MV-4-11 (cell line): ENCODE measurements at regions not wholly inside any gene's neighbourhood (a gene's known extent, or its start where the extent isn't known, plus 50 kb on each side); places are given as distances from the start of the nearest gene placed in this dataset.

ENCODE experiments used
- DNase-seq: peaks from one replicate; lab custom pipeline; 2025; lab: John Stamatoyannopoulos, UW

DNA sequence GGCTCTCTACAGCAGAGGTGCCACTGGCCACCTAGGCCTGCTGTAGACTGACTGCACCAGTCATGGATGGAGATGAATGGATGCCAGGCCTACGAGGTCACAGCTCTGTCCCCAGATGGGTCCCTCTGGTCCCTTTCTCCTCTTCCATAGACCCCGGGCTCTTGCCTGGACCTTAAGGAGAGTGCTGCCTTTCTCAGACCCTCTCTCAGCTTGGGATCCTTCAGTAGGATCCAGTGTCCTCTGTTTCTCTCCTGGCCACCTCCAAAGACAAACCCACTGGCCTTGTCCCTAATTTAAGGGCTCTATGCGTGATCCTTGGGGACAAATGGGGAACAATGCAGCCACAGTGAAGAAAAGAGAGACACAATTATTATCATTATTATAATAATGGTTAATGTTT lies 189.3 kb upstream of the C16orf82 start:
- DNase-seq: no peak

DNA sequence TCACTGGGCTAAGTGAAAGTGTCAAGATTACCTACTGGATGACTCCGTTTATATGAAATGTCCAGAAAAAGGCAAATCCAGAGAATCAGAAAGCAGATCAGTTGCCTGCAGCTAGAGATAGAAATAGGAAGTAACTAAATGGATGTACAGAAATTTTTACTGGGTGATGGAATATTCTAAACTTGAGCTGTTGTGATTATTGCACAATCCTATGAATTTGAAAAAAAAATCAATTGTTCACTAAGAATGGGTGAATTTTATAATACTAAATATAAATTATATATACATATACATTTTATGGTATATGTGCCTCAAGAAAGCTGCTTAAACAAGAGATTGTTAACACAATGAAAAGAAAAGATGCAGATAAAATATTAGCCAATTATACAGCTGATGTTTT lies 181.1 kb upstream of the C16orf82 start:
- DNase-seq: no peak

DNA sequence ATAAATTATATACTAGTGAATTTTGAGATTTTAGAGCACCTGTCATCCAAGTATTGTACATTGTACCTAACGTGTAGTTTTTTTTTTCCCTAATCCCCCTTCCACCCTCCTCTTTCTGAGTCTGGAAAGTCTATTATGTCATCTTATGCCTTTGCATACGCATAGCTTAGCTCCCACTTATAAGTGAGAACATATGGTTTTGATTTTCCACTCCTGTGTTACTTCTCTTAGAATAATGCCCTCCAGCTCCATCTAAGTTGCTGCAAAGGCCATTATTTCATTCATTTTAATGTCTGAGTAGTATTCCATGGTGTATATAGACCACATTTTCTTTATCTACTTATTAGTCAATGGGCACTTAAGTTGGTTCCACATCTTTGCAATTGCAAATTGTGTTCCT lies 177.0 kb upstream of the C16orf82 start:
- DNase-seq: no peak

DNA sequence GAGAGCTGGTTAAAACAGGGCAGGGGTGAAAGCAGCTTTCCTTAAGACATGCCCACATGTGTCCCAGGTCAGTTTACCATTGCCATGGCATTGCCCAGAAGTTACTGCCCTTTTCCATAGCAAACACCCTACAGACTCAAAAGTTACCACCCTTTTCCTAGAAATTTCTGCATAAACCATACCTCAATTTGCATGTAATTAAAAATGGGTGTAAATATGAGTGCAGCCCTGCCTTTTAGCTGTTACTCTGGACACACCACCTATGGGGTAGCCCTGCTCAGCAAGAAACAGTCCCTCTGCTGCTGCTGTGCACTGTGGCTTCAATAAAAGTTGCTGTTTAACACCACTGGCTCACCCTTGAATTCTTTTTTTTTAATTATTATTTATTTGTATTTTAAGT lies 168.5 kb upstream of the C16orf82 start:
- DNase-seq: no peak

DNA sequence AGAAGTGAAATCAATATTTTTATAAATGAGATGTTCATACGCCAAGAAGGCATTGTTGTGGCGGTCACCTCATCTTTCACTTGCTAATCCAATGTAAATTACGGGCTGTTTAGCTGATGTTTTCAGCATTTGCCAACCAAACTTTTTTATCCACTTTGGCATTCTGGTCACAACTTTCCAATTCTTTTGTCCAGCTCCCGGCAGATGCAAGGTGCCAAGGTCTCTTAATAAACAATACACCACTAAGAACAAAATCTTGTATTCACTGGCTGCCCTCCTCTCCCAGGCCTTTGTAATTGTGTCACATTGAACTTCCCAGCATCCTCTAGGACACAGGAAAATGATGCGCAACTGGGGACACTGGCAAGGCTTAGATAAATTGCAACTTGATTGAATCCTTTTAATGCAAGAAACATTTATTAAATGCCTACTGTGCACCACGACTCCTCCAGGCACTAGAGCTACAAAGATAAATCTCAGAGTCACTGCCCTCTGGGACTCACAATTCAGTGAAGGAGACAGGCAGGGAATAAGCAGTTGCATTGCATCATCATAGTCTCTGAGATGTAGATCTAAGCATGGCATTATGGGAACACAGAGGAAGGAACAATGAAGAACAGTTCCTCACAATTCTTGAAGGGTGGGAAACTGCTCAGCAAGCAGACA lies 165.4 kb upstream of the C16orf82 start:
- DNase-seq: no peak

DNA sequence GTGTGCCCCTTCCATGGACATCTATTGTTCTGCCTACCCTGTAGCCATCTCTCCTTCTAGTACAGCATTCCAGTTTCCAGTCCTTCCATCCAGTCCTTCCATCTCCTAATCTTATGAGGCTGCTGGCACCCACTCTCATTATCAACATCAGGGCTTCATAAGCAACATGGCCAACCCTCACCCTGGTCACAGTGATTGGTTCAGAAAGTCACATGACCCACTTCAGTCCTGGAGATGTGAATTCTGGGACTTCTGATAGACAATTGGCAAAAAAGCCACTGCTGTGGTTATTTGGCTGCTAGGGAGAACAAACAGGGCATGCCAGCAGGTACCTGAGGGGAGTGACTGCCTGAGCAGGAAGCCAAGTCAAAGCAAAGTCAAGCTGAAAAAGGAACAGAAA lies 164.7 kb upstream of the C16orf82 start:
- no peak for DNase-seq

DNA sequence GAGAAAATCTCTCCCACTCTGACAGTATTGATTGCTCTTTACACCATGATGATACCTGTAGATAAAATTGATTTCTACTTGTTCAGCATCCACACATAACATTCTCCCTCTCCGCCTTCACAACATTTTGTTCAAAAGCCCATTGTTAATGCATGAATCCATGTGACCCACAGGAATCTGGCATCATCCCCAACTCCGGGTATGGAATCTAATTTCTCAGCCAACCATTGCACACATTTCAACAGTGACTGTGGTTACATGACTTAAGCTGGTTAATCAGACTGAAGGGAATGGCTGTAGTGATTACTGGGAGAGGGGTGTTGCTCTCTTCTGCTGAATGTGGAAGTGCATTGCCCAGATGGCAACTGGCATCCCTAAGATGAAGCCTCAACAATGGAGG lies 161.4 kb upstream of the C16orf82 start:
- DNase-seq: no peak

DNA sequence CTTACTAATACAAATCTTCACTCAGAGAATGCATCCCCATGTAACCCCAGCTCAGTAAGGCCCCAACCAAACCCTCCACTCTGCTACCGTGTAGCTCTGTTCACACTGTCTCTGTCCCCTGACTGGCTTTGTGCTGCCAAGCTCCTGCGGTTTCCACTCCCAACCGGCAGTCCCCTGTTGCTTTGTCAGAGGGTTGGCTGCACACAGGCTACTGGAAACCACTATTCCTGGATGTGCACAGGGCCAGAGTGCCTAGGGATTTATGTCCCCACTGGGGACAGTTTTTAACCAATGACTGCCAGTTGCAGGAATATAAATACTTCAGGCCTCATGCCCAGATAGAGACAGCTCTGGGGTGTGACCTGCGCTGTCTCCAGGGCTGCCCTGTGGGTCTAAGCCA lies 157.1 kb upstream of the C16orf82 start:
- no peak for DNase-seq

DNA sequence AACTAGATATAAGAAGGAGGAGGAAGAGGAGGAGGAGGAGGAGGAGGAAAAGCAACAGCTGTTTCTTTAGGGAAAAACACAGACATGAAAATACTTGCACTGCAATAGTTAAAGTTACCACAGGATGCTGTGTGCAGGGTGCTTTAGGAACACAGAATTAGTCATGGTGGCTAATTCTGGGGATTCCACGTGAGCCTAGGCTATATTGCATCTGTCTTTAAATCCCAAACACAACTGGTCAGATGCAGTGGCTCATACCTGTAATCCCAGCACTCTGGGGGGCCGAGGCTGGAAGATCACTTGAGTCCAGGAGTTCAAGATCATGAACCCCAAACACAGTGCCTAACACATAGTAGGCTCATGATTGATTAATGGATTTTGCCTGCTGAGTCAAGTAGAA lies 155.3 kb upstream of the C16orf82 start:
- no peak for DNase-seq

DNA sequence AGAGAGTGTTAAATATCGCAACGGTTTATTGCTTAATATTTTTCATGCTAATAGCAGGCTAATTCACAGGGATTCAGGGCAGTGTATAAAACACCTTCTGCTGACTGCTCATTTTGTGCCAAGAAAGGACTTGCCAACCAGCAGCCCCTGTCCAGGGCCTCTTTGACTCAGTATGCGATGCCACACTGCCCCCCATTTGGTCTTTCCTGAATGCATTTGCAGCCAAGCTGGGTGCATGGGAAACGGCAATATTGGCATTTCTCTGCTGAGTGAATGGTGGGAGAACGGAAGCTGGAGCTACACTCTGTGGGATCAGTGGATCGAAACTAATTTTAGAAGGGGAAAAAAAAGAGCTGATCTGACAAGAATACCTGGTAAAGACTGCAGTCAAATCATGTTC lies 152.9 kb upstream of the C16orf82 start:
- DNase-seq: no peak

DNA sequence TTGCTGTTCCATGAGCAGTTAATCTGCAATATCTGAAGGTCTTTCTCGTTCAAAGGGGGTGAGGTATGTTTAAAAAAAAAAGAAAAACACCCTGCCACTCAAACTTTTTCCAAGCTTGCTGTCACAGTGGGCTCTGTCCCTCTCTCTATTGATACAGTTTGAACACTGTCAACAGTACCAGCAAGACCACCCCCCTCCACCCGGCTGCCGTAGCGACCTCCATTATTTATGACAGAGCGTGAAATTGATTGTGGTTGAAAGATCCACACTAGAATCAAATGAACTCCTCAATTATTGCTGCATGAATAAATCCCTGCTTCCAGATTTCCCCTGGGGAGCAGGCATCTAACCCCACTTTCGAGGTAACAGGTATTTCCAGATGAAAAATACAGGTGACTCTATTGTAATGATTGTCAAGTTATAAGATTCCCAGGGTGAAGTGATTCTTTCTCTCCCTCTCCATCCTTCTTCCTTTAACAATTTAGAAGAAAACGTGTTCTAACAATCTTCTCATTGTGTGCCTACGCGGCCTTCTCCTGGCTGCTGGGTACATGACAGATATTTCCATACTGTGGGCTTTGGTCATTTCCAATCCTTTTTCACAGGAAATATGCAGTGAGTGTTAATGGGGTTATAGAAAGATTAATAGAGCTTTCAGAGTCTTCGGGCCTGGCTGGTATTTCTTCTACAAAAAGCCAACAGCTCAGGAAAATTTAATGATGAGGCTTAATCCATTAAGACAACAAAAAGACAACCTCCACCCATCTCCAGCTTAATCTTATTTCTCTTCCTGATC lies 135.7 kb upstream of the C16orf82 start:
- no peak for DNase-seq

DNA sequence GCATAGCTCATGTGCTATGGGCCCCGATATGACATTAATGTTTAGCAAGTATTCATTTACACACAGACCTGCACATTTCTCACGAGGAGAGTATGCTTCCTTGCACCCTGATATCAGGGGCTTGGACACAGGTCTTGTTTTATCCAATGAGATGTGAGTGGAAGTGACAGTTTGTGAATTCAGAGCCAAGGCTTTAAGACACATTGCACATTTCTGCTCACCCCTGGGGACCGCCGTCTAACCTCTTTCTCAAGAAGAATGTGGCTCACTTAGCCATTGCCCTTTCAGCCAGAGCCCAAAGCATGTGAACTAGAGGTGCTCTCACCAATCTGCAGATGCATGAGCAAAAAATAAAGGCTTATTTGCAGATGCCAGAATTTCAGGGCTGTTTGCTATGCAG lies 116.1 kb upstream of the C16orf82 start:
- no peak for DNase-seq

DNA sequence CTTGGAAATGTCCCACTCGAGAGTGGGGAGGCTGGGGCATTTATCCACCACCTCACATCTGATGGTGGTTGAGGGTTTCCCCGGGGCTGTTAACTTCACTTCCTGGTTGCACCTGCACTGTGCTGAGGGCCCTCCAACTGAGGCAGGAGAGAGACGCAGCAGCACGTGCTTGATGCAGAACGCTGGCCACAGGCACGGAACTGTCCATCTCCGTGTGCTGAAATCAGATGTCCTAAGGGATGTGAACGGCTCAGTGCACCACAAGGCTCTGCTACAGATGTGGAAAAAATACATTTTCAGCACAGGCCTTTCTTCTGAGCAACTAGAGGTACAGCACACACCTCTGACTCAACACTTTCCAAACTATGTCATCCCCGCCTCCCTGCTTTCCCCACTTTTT lies 114.8 kb upstream of the C16orf82 start:
- no peak for DNase-seq

DNA sequence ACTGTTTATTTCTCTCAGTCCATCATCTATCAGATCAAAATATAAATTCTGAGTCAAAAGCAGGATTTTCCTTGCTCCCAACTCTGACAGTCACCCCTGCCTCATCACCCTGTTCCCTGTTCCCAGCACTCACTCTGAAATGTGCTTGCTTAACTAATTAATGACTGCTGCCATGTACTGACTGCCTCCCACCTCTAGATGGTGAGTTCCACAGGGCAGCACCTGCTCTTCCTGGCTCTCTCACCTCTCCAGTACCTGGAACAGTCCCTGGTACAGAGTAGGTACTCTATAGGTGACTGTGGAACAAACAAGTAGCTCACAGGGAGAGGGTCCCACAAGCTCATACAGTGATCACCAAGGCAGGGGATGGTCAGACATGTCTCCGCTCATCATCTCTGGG lies 114.3 kb upstream of the C16orf82 start:
- no peak for DNase-seq

DNA sequence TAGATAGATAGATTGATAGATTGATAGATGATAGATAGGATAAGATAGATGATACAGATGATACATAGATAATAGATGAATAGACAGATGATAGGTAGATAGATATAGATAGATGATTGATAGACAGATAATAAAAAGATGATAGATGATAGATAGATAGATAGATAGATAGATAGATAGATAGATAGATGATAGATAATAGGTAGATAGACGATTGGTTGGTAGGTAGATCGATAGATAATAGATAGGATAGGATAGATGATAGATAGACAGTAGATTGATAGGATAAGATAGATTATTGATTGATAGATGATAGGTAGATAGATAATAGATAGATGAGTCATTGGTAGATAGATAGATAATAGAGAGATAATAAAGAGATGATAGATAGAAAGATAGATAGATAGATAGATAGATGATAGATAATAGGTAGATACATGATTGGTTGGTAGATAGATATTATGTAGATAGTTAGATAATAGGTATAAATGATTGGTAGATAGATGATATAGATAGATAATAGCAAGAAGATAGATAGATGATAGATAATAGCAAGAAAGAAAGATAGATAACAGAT lies 109.4 kb upstream of the C16orf82 start:
- DNase-seq: no peak

DNA sequence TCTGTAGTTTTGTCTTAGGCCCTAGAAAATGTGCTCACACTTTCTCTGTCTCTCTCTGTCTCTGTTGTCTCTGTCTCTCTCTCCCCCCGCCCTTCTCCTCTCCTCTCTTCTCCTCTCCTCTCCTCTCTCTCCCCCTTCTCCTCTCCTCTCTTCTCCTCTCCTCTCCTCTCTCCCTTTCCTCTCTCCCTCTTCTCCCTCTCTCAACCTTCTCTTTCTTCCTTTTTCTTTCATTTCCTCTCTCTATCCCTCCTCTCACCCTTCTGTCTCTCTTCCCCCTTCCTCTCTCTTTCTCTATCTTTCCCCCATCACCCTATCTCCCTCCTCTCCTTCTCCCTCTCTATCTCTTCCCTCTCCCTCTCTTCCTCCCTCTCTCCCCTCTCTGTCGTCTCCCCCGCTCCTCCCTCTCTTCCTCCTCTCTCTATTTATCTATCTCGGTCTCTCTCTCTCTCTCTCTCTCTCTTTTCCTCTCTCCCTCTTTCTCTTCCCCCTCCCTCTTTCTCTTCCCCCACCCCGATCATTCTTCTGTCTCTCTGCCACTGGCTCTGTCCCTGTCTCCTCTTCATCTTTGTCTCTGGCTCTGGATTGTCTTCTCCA lies 107.2 kb upstream of the C16orf82 start:
- DNase-seq: no peak

DNA sequence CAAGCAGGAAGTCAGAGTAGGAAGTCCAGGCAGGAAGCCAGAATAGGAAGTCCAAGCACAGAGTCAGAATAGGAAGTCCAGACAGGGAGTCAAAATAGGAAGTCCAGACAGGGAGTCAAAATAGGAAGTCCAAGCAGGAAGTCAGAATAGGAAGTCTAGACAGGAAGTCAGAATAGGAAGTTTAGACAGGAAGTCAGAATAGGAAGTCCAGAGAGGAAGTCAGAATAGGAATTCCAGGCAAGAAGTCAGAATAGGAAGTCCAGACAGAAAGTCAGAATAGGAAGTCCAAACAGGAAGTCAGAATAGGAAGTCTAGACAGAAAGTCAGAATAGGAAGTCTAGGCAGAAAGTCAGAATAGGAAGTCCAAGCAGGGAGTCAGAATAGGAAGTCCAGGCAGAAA lies 105.3 kb upstream of the C16orf82 start:
- DNase-seq: peak; percentile 33

DNA sequence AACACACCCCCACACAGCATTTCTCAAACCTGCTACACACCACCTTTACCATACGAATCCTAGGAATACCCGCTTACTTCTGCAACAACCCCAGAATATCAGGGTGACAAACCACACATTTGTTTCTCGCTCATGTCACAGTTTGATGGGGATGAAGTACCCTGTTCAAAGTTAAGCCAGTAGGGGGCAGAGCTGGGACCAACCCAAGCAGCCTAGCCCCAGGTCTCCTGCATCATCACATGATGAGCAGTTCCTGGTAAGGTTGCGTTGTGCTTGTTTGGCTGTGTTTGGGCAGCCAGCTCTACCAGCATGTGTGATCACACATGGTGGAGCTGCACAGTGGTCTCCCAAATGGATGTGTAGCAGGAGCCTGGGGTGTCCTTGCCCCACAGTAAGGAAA lies 103.6 kb upstream of the C16orf82 start:
- no peak for DNase-seq

DNA sequence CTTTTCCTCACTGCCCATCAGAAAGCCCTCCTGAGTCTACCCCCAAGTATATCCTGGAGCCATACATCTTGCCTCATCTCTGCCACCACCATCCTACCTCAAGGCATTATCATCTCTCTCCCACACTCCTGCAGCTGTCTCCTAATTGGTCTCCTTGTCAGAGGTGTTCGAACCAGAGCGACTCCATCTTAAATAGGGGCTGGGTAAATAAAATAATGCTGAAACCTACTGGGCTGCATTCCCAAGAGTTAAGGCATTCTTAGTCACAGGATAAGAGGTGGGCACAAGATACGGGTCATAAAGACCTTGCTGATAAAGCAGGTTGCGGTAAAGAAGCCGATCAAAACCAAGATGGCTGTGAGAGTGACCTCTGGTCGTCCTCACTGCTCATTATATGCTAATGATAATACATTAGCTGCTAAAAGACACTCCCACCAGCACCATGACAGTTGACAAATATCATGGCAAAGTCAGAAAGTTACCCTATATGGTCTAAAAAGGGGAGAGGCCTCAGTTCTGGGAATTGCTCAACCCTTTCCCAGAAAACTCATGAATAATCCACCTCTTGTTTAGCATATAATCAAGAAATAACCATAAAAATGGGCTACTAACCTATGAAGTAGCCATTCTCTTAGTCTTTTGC lies 97.0 kb upstream of the C16orf82 start:
- DNase-seq: no peak

DNA sequence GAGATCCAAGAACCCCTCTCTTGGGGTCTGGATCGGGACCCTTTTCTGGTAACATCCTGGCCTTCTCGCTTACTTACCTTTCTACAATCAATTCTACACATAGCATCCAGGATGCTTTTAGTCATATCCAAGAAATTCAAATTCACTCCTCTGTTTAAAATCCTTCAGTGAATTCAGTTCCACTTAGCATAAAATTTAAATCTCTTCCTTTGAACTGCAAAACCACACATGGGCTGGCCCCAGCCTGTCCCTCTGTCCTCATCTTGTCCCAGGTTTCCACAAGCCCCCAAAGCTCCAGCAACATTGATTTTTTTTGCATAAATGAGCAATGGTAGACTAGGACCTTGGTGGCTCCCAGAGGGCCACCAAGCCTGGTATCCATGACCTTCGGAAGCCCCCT lies 96.4 kb upstream of the C16orf82 start:
- no peak for DNase-seq

DNA sequence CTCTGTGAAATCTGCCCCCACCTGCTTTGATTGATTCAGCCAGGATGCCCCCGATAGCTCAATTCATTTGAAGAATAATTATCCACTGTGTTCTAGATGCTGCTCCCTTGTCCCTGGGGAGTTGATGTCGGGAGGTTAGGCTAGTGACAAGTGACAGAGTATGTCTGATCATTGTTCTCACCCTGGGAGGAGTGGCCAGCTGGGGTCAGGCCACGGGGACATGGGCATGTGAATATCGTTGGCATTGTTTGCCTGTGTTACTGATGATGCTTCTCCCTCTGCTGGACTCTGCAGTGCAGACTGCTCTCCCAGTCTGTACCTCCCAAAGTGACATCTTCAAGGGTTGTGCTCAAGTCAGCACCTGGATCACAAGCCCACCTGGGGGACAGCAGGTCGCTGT lies 89.9 kb upstream of the C16orf82 start:
- DNase-seq: no peak

DNA sequence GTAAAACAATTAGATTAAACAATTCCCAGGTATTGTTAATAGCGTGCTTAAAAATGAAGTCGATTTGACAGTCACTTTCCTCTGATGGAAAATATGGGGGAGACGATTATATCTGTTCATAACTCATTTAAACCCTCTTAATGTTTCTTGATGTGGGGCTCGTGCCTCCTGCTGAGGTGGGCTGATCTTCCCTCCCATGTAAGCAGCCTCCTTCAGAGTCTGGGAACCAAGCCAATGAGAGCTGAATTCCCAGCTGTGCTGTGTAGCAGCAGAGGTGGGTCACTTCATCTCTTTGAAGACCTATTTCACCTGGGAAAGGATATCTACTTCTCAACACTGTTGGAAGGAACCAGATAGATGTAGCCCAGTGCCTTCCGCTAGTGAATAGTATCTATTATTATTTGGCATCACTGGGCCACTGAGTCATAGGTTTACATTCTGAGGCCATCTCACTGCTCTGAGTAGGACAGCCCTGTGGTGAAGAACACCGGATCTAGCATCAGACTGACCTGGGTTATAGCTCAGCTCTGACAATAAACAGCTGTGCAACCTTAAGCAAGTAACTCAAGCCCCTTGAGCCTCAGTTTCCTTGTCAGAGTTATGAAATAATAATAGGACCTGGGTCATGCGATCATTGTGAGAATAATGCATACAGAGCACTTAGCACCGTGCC lies 85.3 kb upstream of the C16orf82 start:
- DNase-seq: no peak
